ENCODE measurements at regions not wholly inside any gene's neighbourhood (a gene's known extent, or its start where the extent isn't known, plus 50 kb on each side); places are given as distances from the start of the nearest gene placed in this dataset.

DNA sequence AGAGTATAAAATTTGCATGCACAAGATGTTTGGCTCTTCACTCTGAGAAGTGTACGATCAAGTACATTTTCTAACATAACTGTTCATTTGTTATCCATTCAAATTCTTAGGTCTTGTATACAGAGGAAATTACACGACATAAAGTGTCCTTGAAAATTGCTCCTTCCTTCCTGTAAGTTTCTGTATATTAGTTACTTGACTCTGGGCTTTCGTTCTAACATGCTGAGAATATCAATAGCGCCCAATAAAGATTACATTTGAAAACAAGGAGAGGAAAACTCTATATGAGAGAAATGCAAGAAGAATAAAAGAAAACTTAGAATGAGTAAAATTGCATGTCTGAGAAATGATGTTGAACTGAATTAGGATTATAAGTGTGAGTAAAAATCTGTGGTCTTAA lies 722.5 kb upstream of the CADM2 start:
- H3K9me3 Mint-ChIP-seq (ENCODE audit: unreplicated experiment): peaks cover 16% of the 10 kb centered on the region
- H3K4me3 Mint-ChIP-seq (ENCODE audit: unreplicated experiment): no peak overlapping the region
- no peak for DNase-seq (ENCODE audit: extremely low spot score, unreplicated experiment)
- H3K27ac Mint-ChIP-seq (ENCODE audit: unreplicated experiment): no peak overlapping the region
- H3K36me3 Mint-ChIP-seq (ENCODE audit: unreplicated experiment): no peaks in the 10 kb centered on the region
- TF ChIP-seq, protein P1, sequence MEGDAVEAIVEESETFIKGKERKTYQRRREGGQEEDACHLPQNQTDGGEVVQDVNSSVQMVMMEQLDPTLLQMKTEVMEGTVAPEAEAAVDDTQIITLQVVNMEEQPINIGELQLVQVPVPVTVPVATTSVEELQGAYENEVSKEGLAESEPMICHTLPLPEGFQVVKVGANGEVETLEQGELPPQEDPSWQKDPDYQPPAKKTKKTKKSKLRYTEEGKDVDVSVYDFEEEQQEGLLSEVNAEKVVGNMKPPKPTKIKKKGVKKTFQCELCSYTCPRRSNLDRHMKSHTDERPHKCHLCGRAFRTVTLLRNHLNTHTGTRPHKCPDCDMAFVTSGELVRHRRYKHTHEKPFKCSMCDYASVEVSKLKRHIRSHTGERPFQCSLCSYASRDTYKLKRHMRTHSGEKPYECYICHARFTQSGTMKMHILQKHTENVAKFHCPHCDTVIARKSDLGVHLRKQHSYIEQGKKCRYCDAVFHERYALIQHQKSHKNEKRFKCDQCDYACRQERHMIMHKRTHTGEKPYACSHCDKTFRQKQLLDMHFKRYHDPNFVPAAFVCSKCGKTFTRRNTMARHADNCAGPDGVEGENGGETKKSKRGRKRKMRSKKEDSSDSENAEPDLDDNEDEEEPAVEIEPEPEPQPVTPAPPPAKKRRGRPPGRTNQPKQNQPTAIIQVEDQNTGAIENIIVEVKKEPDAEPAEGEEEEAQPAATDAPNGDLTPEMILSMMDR (IDR thresholded peaks at IDR 0.05): no peak
- no peaks in the 10 kb centered on the region for H3K27me3 Mint-ChIP-seq (ENCODE audit: unreplicated experiment)
- no peaks in the 10 kb centered on the region for H3K4me1 Mint-ChIP-seq (ENCODE audit: unreplicated experiment)

DNA sequence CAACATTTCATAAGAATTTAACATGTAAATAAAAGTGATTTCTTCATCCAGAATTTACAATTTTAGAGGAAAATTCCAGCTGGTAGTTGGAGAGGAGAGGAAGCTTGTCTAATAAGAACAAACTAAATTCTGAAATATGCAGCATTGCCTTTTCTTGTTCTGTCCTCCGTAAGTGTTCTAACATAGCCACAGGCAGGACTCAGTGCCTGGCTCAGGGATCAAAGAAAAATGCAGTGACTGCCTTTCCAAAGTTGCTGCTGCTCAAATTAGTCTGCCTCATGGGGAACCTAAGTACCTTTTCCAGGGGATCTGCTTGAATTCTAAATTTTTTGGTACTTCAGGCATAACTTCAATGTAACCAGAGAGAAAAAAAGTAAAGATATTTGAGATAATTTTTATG lies 713.0 kb upstream of the CADM2 start:
- H3K4me1 Mint-ChIP-seq (ENCODE audit: unreplicated experiment): no peaks in the 10 kb centered on the region

DNA sequence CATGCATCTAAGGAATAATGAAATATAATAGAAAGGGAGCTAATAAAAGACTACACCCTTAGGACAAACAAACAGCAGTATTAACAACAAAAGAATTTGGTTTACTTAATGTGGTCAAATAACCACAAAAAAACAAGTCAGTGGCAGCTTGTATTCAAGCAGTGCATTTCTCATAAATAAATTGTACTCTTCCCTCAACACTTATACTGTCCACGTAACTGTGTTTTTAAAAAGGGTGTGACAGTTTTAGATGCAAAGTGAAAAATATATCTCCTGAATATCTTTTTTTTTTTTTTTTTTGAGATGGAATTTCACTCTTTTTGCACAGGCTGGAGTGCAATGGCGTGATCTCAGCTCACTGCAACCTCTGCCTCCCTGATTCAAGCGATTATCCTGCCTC lies 698.2 kb upstream of the CADM2 start:
- DNase-seq (ENCODE audit: extremely low spot score, unreplicated experiment): no peak
- H3K27me3 Mint-ChIP-seq (ENCODE audit: unreplicated experiment): no peaks in the 10 kb centered on the region
- no peak overlapping the region for H3K4me3 Mint-ChIP-seq (ENCODE audit: unreplicated experiment)
- TF ChIP-seq, protein P1 (IDR thresholded peaks at IDR 0.05): no peak
- no peaks in the 10 kb centered on the region for H3K4me1 Mint-ChIP-seq (ENCODE audit: unreplicated experiment)
- no peak overlapping the region for H3K27ac Mint-ChIP-seq (ENCODE audit: unreplicated experiment)
- no peaks in the 10 kb centered on the region for H3K36me3 Mint-ChIP-seq (ENCODE audit: unreplicated experiment)
- no peaks in the 10 kb centered on the region for H3K9me3 Mint-ChIP-seq (ENCODE audit: unreplicated experiment)

More for the DNA sequence above, 713.0 kb upstream of the CADM2 start:
- Mint-ChIP-seq H3K27ac (ENCODE audit: unreplicated experiment) (no peak overlapping the region), H3K36me3 (ENCODE audit: unreplicated experiment) (no peaks in the 10 kb centered on the region), H3K4me3 (ENCODE audit: unreplicated experiment) (no peak overlapping the region), H3K27me3 (ENCODE audit: unreplicated experiment) (no peaks in the 10 kb centered on the region), H3K9me3 (ENCODE audit: unreplicated experiment) (peaks cover 13% of the 10 kb centered on the region)
- TF ChIP-seq, protein P1 (IDR thresholded peaks at IDR 0.05): no peak
- DNase-seq (ENCODE audit: extremely low spot score, unreplicated experiment): no peak

DNA sequence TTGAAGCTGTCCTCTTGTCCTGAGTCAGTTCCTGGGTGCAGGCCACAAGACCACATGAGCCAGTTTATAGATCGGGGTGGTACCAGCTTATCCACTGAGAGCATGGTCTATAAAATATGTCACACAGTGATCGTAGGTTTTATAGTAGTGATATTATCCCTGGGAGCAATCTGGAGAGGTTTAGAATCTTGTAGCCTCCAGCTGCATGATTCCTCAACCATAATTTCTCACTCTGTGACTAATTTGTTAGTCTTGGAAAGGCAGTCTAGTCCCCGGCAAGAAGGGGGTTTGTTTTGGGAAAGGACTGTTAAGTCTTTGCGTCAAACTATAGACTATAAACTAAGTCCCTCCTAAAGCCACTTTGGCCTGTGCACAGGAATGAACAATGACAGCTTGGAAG lies 693.0 kb upstream of the CADM2 start:
- H3K27ac Mint-ChIP-seq (ENCODE audit: unreplicated experiment): no peak overlapping the region
- H3K36me3 Mint-ChIP-seq (ENCODE audit: unreplicated experiment): no peaks in the 10 kb centered on the region
- peaks cover 3% of the 10 kb centered on the region for H3K9me3 Mint-ChIP-seq (ENCODE audit: unreplicated experiment)
- no peak overlapping the region for H3K4me3 Mint-ChIP-seq (ENCODE audit: unreplicated experiment)
- no peaks in the 10 kb centered on the region for H3K27me3 Mint-ChIP-seq (ENCODE audit: unreplicated experiment)
- no peaks in the 10 kb centered on the region for H3K4me1 Mint-ChIP-seq (ENCODE audit: unreplicated experiment)
- DNase-seq (ENCODE audit: extremely low spot score, unreplicated experiment): no peak
- TF ChIP-seq, protein P1 (IDR thresholded peaks at IDR 0.05): no peak

GRCh38 chr3:84275532-84275931 lies 683.3 kb upstream of the CADM2 start:
- Mint-ChIP-seq H3K4me1 (ENCODE audit: unreplicated experiment) (no peaks in the 10 kb centered on the region), H3K27ac (ENCODE audit: unreplicated experiment) (no peak overlapping the region)

More at GRCh38 chr3:84275532-84275931, 683.3 kb upstream of the CADM2 start:
- Mint-ChIP-seq H3K27me3 (ENCODE audit: unreplicated experiment) (no peaks in the 10 kb centered on the region), H3K4me3 (ENCODE audit: unreplicated experiment) (no peak overlapping the region), H3K36me3 (ENCODE audit: unreplicated experiment) (no peaks in the 10 kb centered on the region), H3K9me3 (ENCODE audit: unreplicated experiment) (no peaks in the 10 kb centered on the region)
- DNase-seq (ENCODE audit: extremely low spot score, unreplicated experiment): no peak
- TF ChIP-seq, protein P1 (IDR thresholded peaks at IDR 0.05): no peak
